ENCODE measurements at regions not wholly inside any gene's neighbourhood (a gene's known extent, or its start where the extent isn't known, plus 50 kb on each side); places are given as distances from the start of the nearest gene placed in this dataset.

- Mint-ChIP-seq H3K9me3 (ENCODE audit: unreplicated experiment) (no peaks in the 10 kb centered on the region), H3K4me1 (ENCODE audit: low read depth, unreplicated experiment) (no peaks in the 10 kb centered on the region), H3K4me3 (ENCODE audit: unreplicated experiment) (no peak overlapping the region), H3K36me3 (ENCODE audit: insufficient read depth, unreplicated experiment) (no peaks in the 10 kb centered on the region), H3K27ac (ENCODE audit: unreplicated experiment) (no peak overlapping the region), H3K27me3 (ENCODE audit: insufficient read depth, unreplicated experiment) (peaks cover 31% of the 10 kb centered on the region)
- no TSS peak for BruUV-seq (replicated peaks)
- intact Hi-C loops (cut with micrococcal nuclease; ENCODE audit: unreplicated experiment), result no loop called here
- Histone ChIP-seq H3K36me3 (ENCODE audit: control insufficient read depth, insufficient read depth, low read length) (no peaks in the 10 kb centered on the region), H3K9me3 (no peaks in the 10 kb centered on the region), H3K27me3 (replicated peaks; ENCODE audit: control insufficient read depth, insufficient read depth, low read length) (no peaks in the 10 kb centered on the region; the same call in 1 of the 2 replicates), H3K4me3 (ENCODE audit: low read depth, low read length) (no peak overlapping the region), H3K4me1 (no peaks in the 10 kb centered on the region)
- CTCF ChIA-PET, result no interaction called here
- DNase-seq, result no peak
- POLR2A ChIA-PET, result no interaction called here
- TF ChIP-seq CTCF (IDR thresholded peaks at IDR 0.05; ENCODE audit: insufficient read depth in 1 of 2, low read depth in 1 of 2, low read length in 1 of 2, severe bottlenecking in 1 of 2, unreplicated experiment in 1 of 2), result no peak
Measured at GRCh38 chr10:131435232-131435631, 123.7 kb upstream of the TCERG1L start.

- Mint-ChIP-seq H3K4me1 (ENCODE audit: low read depth, unreplicated experiment) (no peaks in the 10 kb centered on the region), H3K27ac (ENCODE audit: unreplicated experiment) (no peak overlapping the region), H3K36me3 (ENCODE audit: insufficient read depth, unreplicated experiment) (no peaks in the 10 kb centered on the region), H3K4me3 (ENCODE audit: unreplicated experiment) (no peak overlapping the region), H3K9me3 (ENCODE audit: unreplicated experiment) (no peaks in the 10 kb centered on the region), H3K27me3 (ENCODE audit: insufficient read depth, unreplicated experiment) (peaks cover 27% of the 10 kb centered on the region)
- no peak for TF ChIP-seq CTCF (IDR thresholded peaks at IDR 0.05; ENCODE audit: insufficient read depth in 1 of 2, low read depth in 1 of 2, low read length in 1 of 2, severe bottlenecking in 1 of 2, unreplicated experiment in 1 of 2)
- DNase-seq, result no peak
- BruUV-seq (replicated peaks), result no TSS peak
- no peaks in the 10 kb centered on the region for H3K36me3 ChIP-seq (ENCODE audit: control insufficient read depth, insufficient read depth, low read length)
- H3K4me3 ChIP-seq (ENCODE audit: low read depth, low read length), result no peak overlapping the region
- no peaks in the 10 kb centered on the region for H3K9me3 ChIP-seq
- ChIA-PET POLR2A (no interaction called here), CTCF (no interaction called here)
- intact Hi-C loops (cut with micrococcal nuclease; ENCODE audit: unreplicated experiment), result no loop called here
- no peaks in the 10 kb centered on the region; the same call in 1 of the 2 replicates for H3K27me3 ChIP-seq (replicated peaks; ENCODE audit: control insufficient read depth, insufficient read depth, low read length)
- no peaks in the 10 kb centered on the region for H3K4me1 ChIP-seq
Measured at GRCh38 chr10:131435760-131436457, 124.4 kb upstream of the TCERG1L start.

GRCh38 chr10:131436458-131436857 is 124.9 kb upstream of the TCERG1L start:
- no TSS peak for BruUV-seq (replicated peaks)
- POLR2A ChIA-PET, result no interaction called here
- no peaks in the 10 kb centered on the region for H3K4me1 Mint-ChIP-seq (ENCODE audit: low read depth, unreplicated experiment)

More at GRCh38 chr10:131436458-131436857, 124.9 kb upstream of the TCERG1L start:
- H3K4me3 Mint-ChIP-seq (ENCODE audit: unreplicated experiment), result no peak overlapping the region
- Histone ChIP-seq H3K9me3 (no peaks in the 10 kb centered on the region), H3K36me3 (ENCODE audit: control insufficient read depth, insufficient read depth, low read length) (no peaks in the 10 kb centered on the region), H3K4me1 (no peaks in the 10 kb centered on the region), H3K27me3 (replicated peaks; ENCODE audit: control insufficient read depth, insufficient read depth, low read length) (no peaks in the 10 kb centered on the region; the same call in 1 of the 2 replicates), H3K4me3 (ENCODE audit: low read depth, low read length) (no peak overlapping the region)
- H3K27ac Mint-ChIP-seq (ENCODE audit: unreplicated experiment), result no peak overlapping the region
- H3K27me3 Mint-ChIP-seq (ENCODE audit: insufficient read depth, unreplicated experiment), result peaks cover 30% of the 10 kb centered on the region
- CTCF ChIA-PET, result no interaction called here
- TF ChIP-seq CTCF (IDR thresholded peaks at IDR 0.05; ENCODE audit: insufficient read depth in 1 of 2, low read depth in 1 of 2, low read length in 1 of 2, severe bottlenecking in 1 of 2, unreplicated experiment in 1 of 2), result no peak
- DNase-seq, result no peak
- no peaks in the 10 kb centered on the region for H3K9me3 Mint-ChIP-seq (ENCODE audit: unreplicated experiment)
- no peaks in the 10 kb centered on the region for H3K36me3 Mint-ChIP-seq (ENCODE audit: insufficient read depth, unreplicated experiment)
- intact Hi-C loops (cut with micrococcal nuclease; ENCODE audit: unreplicated experiment), result no loop called here

Data from Caco-2 (cell line).